H1 (cell line): ENCODE measurements at regions not wholly inside any gene's neighbourhood (a gene's known extent, or its start where the extent isn't known, plus 50 kb on each side); places are given as distances from the start of the nearest gene placed in this dataset.

ENCODE experiments used
- CTCF ChIA-PET: fragments of 300-600 bp; sonication (Branson Sonifier 250); formaldehyde crosslinking; loops from one replicate; lab custom pipeline; 2021; ENCODE audit not compliant: partially characterized antibody; lab: Charles Lee
- POLR2A ChIA-PET: fragments of 300-600 bp; sonication (Branson Sonifier 250); formaldehyde crosslinking; loops from one replicate; lab custom pipeline; 2021; ENCODE audit warnings: inconsistent platforms; ENCODE audit not compliant: partially characterized antibody; lab: Charles Lee
- DNase-seq, 2 experiments: peaks; one replicate each; pipeline versions ENCODE4 v3.0.0 to v3.0.0-alpha.2; 2010 to 2022; ENCODE audit warnings: low spot score in 2 of 2, low read depth in 1 of 2, mixed read lengths in 1 of 2
- FAIRE-seq: peaks from 2 replicates; lab custom pipeline; 2011; peaks lifted over from hg19 to GRCh38; lab: Jason Lieb, UNC
- H2AFZ ChIP-seq: 2 replicates; pipeline ENCODE4 v1.8.1; 2012; ENCODE audit warnings: low read length, inconsistent platforms
- H2AK5ac ChIP-seq: 2 replicates; pipeline ENCODE4 v1.6.1; 2013; ENCODE audit warnings: low read depth, low read length
- H2BK120ac ChIP-seq: replicated peaks from 2 replicates; pipeline ENCODE3; 2013; ENCODE audit warnings: low read depth, low read length, inconsistent platforms
- H2BK12ac ChIP-seq: 2 replicates; pipeline ENCODE4 v1.6.1; 2013; ENCODE audit warnings: low read depth, low read length
- H2BK15ac ChIP-seq: 2 replicates; pipeline ENCODE4 v1.6.1; 2013; ENCODE audit warnings: low read length
- H2BK20ac ChIP-seq: 2 replicates; pipeline ENCODE4 v1.6.1; 2013; ENCODE audit warnings: low read length
- H2BK5ac ChIP-seq: 2 replicates; pipeline ENCODE4 v1.6.1; 2013; ENCODE audit warnings: low read depth, low read length
- H3K14ac ChIP-seq: 2 replicates; pipeline ENCODE4 v1.6.1; 2013; ENCODE audit warnings: inconsistent platforms; ENCODE audit not compliant: insufficient read length
- H3K18ac ChIP-seq: 2 replicates; pipeline ENCODE4 v1.6.1; 2013; ENCODE audit warnings: low read length; ENCODE audit errors: extremely low read depth
- H3K23ac ChIP-seq: 2 replicates; pipeline ENCODE4 v1.6.1; 2013; ENCODE audit warnings: inconsistent platforms; ENCODE audit not compliant: insufficient read length
- H3K23me2 ChIP-seq: 2 replicates; pipeline ENCODE4 v1.6.1; 2013; ENCODE audit warnings: low read depth, low read length
- H3K27ac ChIP-seq: 2 replicates; pipeline ENCODE4 v1.6.1; 2011; ENCODE audit warnings: low read depth, low read length, inconsistent platforms
- H3K27me3 ChIP-seq, 4 experiments: replicated peaks in 1 of 4; 1 replicate in 1 of 4; 2 replicates in 3 of 4; pipeline versions ENCODE4 v1.6.1 to v1.8.1; 2011 to 2013; ENCODE audit warnings: low read length in 3 of 4, mild to moderate bottlenecking in 3 of 4, inconsistent platforms in 2 of 4, mixed read lengths in 2 of 4, moderate library complexity in 1 of 4; ENCODE audit not compliant: control insufficient read depth in 3 of 4, insufficient read depth in 3 of 4; ENCODE audit errors: extremely low read depth in 1 of 4
- H3K36me3 ChIP-seq, 4 experiments: 2 replicates each; pipeline versions ENCODE4 v1.6.1 to v1.8.1; 2011 to 2013; ENCODE audit warnings: mild to moderate bottlenecking in 4 of 4, low read length in 3 of 4, moderate library complexity in 2 of 4, control low read depth in 1 of 4, inconsistent platforms in 1 of 4; ENCODE audit not compliant: insufficient read depth in 4 of 4, control insufficient read depth in 2 of 4
- H3K4ac ChIP-seq: replicated peaks from 2 replicates; pipeline ENCODE3; 2013; ENCODE audit warnings: low read length, low read depth, mixed read lengths, inconsistent platforms; ENCODE audit not compliant: insufficient read length
- H3K4me1 ChIP-seq, 4 experiments: replicated peaks in 1 of 4; 1 replicate in 1 of 4; 2 replicates in 3 of 4; pipeline versions ENCODE4 v1.6.1 to v1.8.1; 2011 to 2013; ENCODE audit warnings: low read length in 3 of 4, inconsistent platforms in 2 of 4, mixed read lengths in 1 of 4; ENCODE audit not compliant: insufficient read depth in 4 of 4, control insufficient read depth in 3 of 4
- H3K4me2 ChIP-seq, 2 experiments: 2 replicates each; pipeline versions ENCODE4 v1.6.1 to v1.8.1; 2011 to 2013; ENCODE audit warnings: low read depth in 2 of 2, low read length in 2 of 2, control low read depth in 1 of 2, inconsistent platforms in 1 of 2, mild to moderate bottlenecking in 1 of 2; ENCODE audit not compliant: insufficient read depth in 1 of 2
- H3K4me3 ChIP-seq, 4 experiments: fragments of 200-600, 300-600 bp in 1 of 4; sonication (generic), shearing (Covaris generic), sonication (Bioruptor Twin) in 1 of 4; 2 replicates each; pipeline versions ENCODE4 v1.5.1 to v1.8.1; 2011 to 2016; ENCODE audit warnings: low read length in 4 of 4, low read depth in 3 of 4, control low read depth in 2 of 4, inconsistent platforms in 2 of 4, mild to moderate bottlenecking in 2 of 4, mixed read lengths in 1 of 4, moderate library complexity in 1 of 4; ENCODE audit not compliant: insufficient read depth in 2 of 4; ENCODE audit errors: extremely low read depth in 1 of 4
- H3K56ac ChIP-seq: replicated peaks from 2 replicates; pipeline ENCODE3; 2013; ENCODE audit warnings: low read depth, mild to moderate bottlenecking, mixed read lengths, low read length, inconsistent platforms; ENCODE audit not compliant: insufficient read length
- H3K79me1 ChIP-seq: 2 replicates; pipeline ENCODE4 v1.6.1; 2013; ENCODE audit warnings: low read depth, low read length, control low read depth
- H3K79me2 ChIP-seq, 2 experiments: 2 replicates each; pipeline versions ENCODE4 v1.6.1 to v1.8.1; 2012 to 2013; ENCODE audit warnings: low read length in 2 of 2, mild to moderate bottlenecking in 2 of 2, inconsistent platforms in 1 of 2; ENCODE audit not compliant: insufficient read depth in 2 of 2, control insufficient read depth in 1 of 2
- H3K9ac ChIP-seq, 4 experiments: replicated peaks in 1 of 4; 1 replicate in 1 of 4; 2 replicates in 3 of 4; pipeline versions ENCODE4 v1.6.1 to v1.8.1; 2011 to 2013; ENCODE audit warnings: low read depth in 3 of 4, low read length in 3 of 4, control low read depth in 2 of 4, mild to moderate bottlenecking in 2 of 4, moderate library complexity in 2 of 4, inconsistent platforms in 1 of 4; ENCODE audit errors: extremely low read depth in 1 of 4
- H3K9me3 ChIP-seq, 2 experiments: 2 replicates each; pipeline versions ENCODE4 v1.6.1 to v1.8.1; 2012 to 2013; ENCODE audit warnings: mild to moderate bottlenecking in 2 of 2, moderate library complexity in 2 of 2, control low read depth in 1 of 2, inconsistent platforms in 1 of 2, low read depth in 1 of 2, low read length in 1 of 2, mixed read lengths in 1 of 2; ENCODE audit not compliant: insufficient read depth in 2 of 2
- H4K20me1 ChIP-seq, 2 experiments: replicated peaks in 1 of 2; 2 replicates each; pipeline versions ENCODE3 to v1.8.1; 2011 to 2013; ENCODE audit warnings: inconsistent platforms in 2 of 2, low read length in 2 of 2, mild to moderate bottlenecking in 1 of 2; ENCODE audit not compliant: insufficient read depth in 2 of 2, control insufficient read depth in 1 of 2
- H4K5ac ChIP-seq: 2 replicates; pipeline ENCODE4 v1.6.1; 2013; ENCODE audit warnings: low read length, low read depth, mixed read lengths, inconsistent platforms; ENCODE audit not compliant: insufficient read length
- H4K8ac ChIP-seq: 2 replicates; pipeline ENCODE4 v1.8.0; 2013; ENCODE audit warnings: mild to moderate bottlenecking, moderate library complexity, low read length, inconsistent platforms; ENCODE audit not compliant: insufficient read depth; ENCODE audit errors: extremely low read depth
- H4K91ac ChIP-seq: replicated peaks from 2 replicates; pipeline ENCODE3; 2013; ENCODE audit warnings: low read length, mixed read lengths, inconsistent platforms; ENCODE audit not compliant: insufficient read length
- BRCA1 ChIP-seq: IDR thresholded peaks from 2 replicates; pipeline ENCODE4 v1.6.1; 2012; ENCODE audit warnings: low read depth, low read length, improper control_type of control experiment
- CBX5 ChIP-seq: fragments of 300-800, 300-1000 bp; sonication (generic); IDR thresholded peaks from 2 replicates; pipeline ENCODE4 v1.7.1; 2016; ENCODE audit warnings: antibody characterized with exemption, low read length, low read depth
- CHD2 ChIP-seq: IDR thresholded peaks from 2 replicates; pipeline ENCODE4 v1.6.1; 2012; ENCODE audit warnings: low read length, improper control_type of control experiment
- CTBP2 ChIP-seq: IDR thresholded peaks from 2 replicates; pipeline ENCODE4 v1.7.0; 2011; ENCODE audit warnings: borderline replicate concordance, mild to moderate bottlenecking, moderate library complexity, mixed read lengths, low read length; ENCODE audit not compliant: insufficient read depth, insufficient read length
- EZH2 ChIP-seq: fragments of 200-600 bp; sonication (generic); IDR thresholded peaks from 2 replicates; pipeline ENCODE4 v1.7.1; 2012; ENCODE audit warnings: low read depth, mild to moderate bottlenecking, moderate library complexity, low read length, inconsistent platforms; ENCODE audit not compliant: severe bottlenecking
- FOSL1 ChIP-seq: IDR thresholded peaks from 2 replicates; pipeline ENCODE4 v1.6.1; 2011; ENCODE audit warnings: mild to moderate bottlenecking, low read depth, low read length, moderate library complexity; ENCODE audit not compliant: insufficient read depth
- JUN ChIP-seq: IDR thresholded peaks from 2 replicates; pipeline ENCODE4 v1.6.1; 2011; ENCODE audit warnings: low read depth, mild to moderate bottlenecking, improper control_type of control experiment, low read length
- NRF1 ChIP-seq: IDR thresholded peaks from 2 replicates; pipeline ENCODE4 v1.6.1; 2011; ENCODE audit warnings: mild to moderate bottlenecking, low read depth, low read length, improper control_type of control experiment
- POU5F1 ChIP-seq: IDR thresholded peaks from 2 replicates; pipeline ENCODE4 v1.6.1; 2011; ENCODE audit warnings: low read depth, mild to moderate bottlenecking, low read length, moderate library complexity
- SAP30 ChIP-seq: fragments of 300-600 bp; sonication (generic); IDR thresholded peaks from 2 replicates; pipeline ENCODE4 v1.7.1; 2012; ENCODE audit warnings: low read length, moderate library complexity, mild to moderate bottlenecking, inconsistent platforms; ENCODE audit not compliant: insufficient read depth, insufficient replicate concordance
- SIN3A ChIP-seq, 2 experiments: IDR thresholded peaks in 1 of 2; conservative IDR thresholded peaks in 1 of 2; 2 replicates each; pipeline ENCODE4 v1.6.1; 2011 to 2012; ENCODE audit warnings: low read length in 2 of 2, improper control_type of control experiment in 1 of 2, low read depth in 1 of 2, mild to moderate bottlenecking in 1 of 2
- YY1 ChIP-seq: IDR thresholded peaks from 2 replicates; pipeline ENCODE4 v1.6.1; 2011; ENCODE audit warnings: low read depth, mild to moderate bottlenecking, low read length
- WGBS, 2 experiments: shearing (Covaris generic) in 1 of 2; methylation state at CpG; one replicate each; pipeline versions ENCODE4 v1.1.6 to v1.1.7; 2013 to 2015; ENCODE audit warnings: low lambda C conversion rate in 2 of 2, mixed read lengths in 2 of 2, inconsistent platforms in 1 of 2, low coverage in 1 of 2, missing lambda C conversion rate in 1 of 2; ENCODE audit not compliant: insufficient replicate concordance in 2 of 2, insufficient coverage in 1 of 2, insufficient read length in 1 of 2; ENCODE audit errors: extremely low coverage in 1 of 2, missing lambda C conversion rate in 1 of 2; 5-methylcytosine and 5-hydroxymethylcytosine counted together

GRCh38 chr7:121525155-121525819 is 129.2 kb upstream of the FAM3C start:
- Histone ChIP-seq H3K14ac (no peak overlapping the region), H3K4ac (no peak overlapping the region), H2AFZ (no peak overlapping the region), H4K5ac (no peak overlapping the region), H3K4me1 (no peaks in the 10 kb centered on the region; a peak in 1 of 7 replicates), H3K9me3 (no peaks in the 10 kb centered on the region), H4K20me1 (no peaks in the 10 kb centered on the region), H2BK20ac (no peak overlapping the region), H2BK12ac (no peak overlapping the region), H2BK15ac (no peak overlapping the region), H3K23me2 (no peaks in the 10 kb centered on the region), H2AK5ac (no peak overlapping the region), H3K36me3 (no peaks in the 10 kb centered on the region), H4K91ac (no peak overlapping the region), H3K4me3 (no peak overlapping the region), H2BK5ac (no peak overlapping the region), H4K8ac (no peak overlapping the region), H3K27ac (no peak overlapping the region), H3K79me2 (no peaks in the 10 kb centered on the region), H2BK120ac (no peak overlapping the region), H3K4me2 (no peak overlapping the region), H3K27me3 (no peaks in the 10 kb centered on the region), H3K9ac (no peak overlapping the region), H3K18ac (no peak overlapping the region), H3K79me1 (no peaks in the 10 kb centered on the region), H3K56ac (no peak overlapping the region), H3K23ac (no peak overlapping the region)
- POLR2A ChIA-PET: no interaction called here
- FAIRE-seq: no peak
- CTCF ChIA-PET: interaction anchor here (1.6 kb wide), 1 partner anchor 158 kb away, joined by 5 read pairs; no protein-coding TSS in a partner anchor
- no peak for DNase-seq
- 94% methylated on average over 4 of the region's 4 CpGs; no CpG with 5 or more reads in 1 of the 2 experiments for WGBS, 2 experiments
- TF ChIP-seq CHD2: no peak
- no peak for TF ChIP-seq CTBP2
- TF ChIP-seq SIN3A (conservative IDR thresholded peaks at IDR 0.05 in 1 of 2, IDR thresholded peaks at IDR 0.05 in 1 of 2; ENCODE audit: low read depth in 1 of 2, low read length in 2 of 2): no peak
- TF ChIP-seq NRF1: no peak
- no peak for TF ChIP-seq YY1
- TF ChIP-seq EZH2: no peak
- no peak for TF ChIP-seq JUN
- TF ChIP-seq CBX5: no peak
- TF ChIP-seq SAP30: no peak
- TF ChIP-seq BRCA1: no peak
- no peak for TF ChIP-seq POU5F1
- TF ChIP-seq FOSL1: no peak
